PC-3 (cell line): ENCODE measurements at regions not wholly inside any gene's neighbourhood (a gene's known extent, or its start where the extent isn't known, plus 50 kb on each side); places are given as distances from the start of the nearest gene placed in this dataset.

Source experiments
- ATAC-seq: fragments of 200-7000 bp; cut with Tn5 transposase; 2 replicates; pipeline ENCODE4 v1.9.1; 2020; ENCODE audit warnings: mild to moderate bottlenecking, moderate library complexity
- BruUV-seq: library from RNA; stranded (reverse); fragments of 400-500 nt; replicated peaks from 2 replicates; lab custom pipeline; 2021; lab: Mats Ljungman, UMichigan
- CTCF ChIA-PET: fragments of 300-600 bp; sonication (Branson Sonifier 250); formaldehyde crosslinking; loops from one replicate; lab custom pipeline; 2022; ENCODE audit warnings: antibody characterized with exemption; lab: Charles Lee
- POLR2A ChIA-PET: fragments of 300-600 bp; sonication (Branson Sonifier 250); formaldehyde crosslinking; loops from one replicate; lab custom pipeline; 2022; ENCODE audit warnings: antibody characterized with exemption; ENCODE audit not compliant: unreplicated experiment; lab: Charles Lee
- DNase-seq: peaks from one replicate; pipeline ENCODE4 v3.0.0-alpha.2; 2015
- H2AFZ ChIP-seq: fragments of 300-600 bp; sonication (generic); 2 replicates; pipeline ENCODE4 v1.6.0; 2016; ENCODE audit warnings: antibody characterized with exemption, low read length
- H3F3A ChIP-seq: fragments of 300-600 bp; sonication (generic); one replicate; pipeline ENCODE4 v1.6.0; 2017; ENCODE audit warnings: antibody characterized with exemption, low read length, control low read depth, mild to moderate bottlenecking; ENCODE audit not compliant: unreplicated experiment
- H3K27ac ChIP-seq: fragments of 300-600 bp; sonication (generic); 2 replicates; pipeline ENCODE4 v1.5.1; 2016; ENCODE audit warnings: mild to moderate bottlenecking, low read length
- H3K27me3 ChIP-seq: fragments of 300-600 bp; sonication (generic); 2 replicates; pipeline ENCODE4 v1.6.1; 2016; ENCODE audit warnings: low read length, mixed read lengths
- H3K36me3 ChIP-seq: fragments of 300-600 bp; sonication (generic); 2 replicates; pipeline ENCODE4 v1.6.1; 2016; ENCODE audit warnings: low read depth, mixed run types, low read length, mixed read lengths
- H3K4me1 ChIP-seq: fragments of 300-600 bp; sonication (generic); 2 replicates; pipeline ENCODE4 v1.5.1; 2016; ENCODE audit warnings: low read length; ENCODE audit not compliant: insufficient read depth
- H3K4me2 ChIP-seq: fragments of 300-600 bp; sonication (generic); 2 replicates; pipeline ENCODE4 v1.6.0; 2016; ENCODE audit warnings: low read length
- H3K4me3 ChIP-seq: fragments of 300-600 bp; sonication (generic); 2 replicates; pipeline ENCODE4 v1.5.1; 2016; ENCODE audit warnings: mild to moderate bottlenecking, low read length, mixed read lengths
- H3K79me2 ChIP-seq: fragments of 300-600 bp; sonication (generic); 2 replicates; pipeline ENCODE4 v1.6.1; 2017; ENCODE audit warnings: low read length, mixed read lengths
- H3K9ac ChIP-seq: fragments of 300-600 bp; sonication (generic); 2 replicates; pipeline ENCODE4 v1.6.0; 2016; ENCODE audit warnings: mild to moderate bottlenecking, low read length
- H3K9me2 ChIP-seq: fragments of 300-600 bp; sonication (generic); replicated peaks from 2 replicates; pipeline ENCODE4 v1.6.1; 2016; ENCODE audit warnings: mixed run types, low read length, mixed read lengths
- H3K9me3 ChIP-seq: fragments of 300-600 bp; sonication (generic); 2 replicates; pipeline ENCODE4 v1.6.1; 2016; ENCODE audit warnings: low read length, mixed read lengths
- H4K20me1 ChIP-seq: fragments of 300-600 bp; sonication (generic); 2 replicates; pipeline ENCODE4 v1.6.1; 2016; ENCODE audit warnings: low read length, mixed read lengths
- EZH2 ChIP-seq: fragments of 300-600 bp; sonication (generic); IDR thresholded peaks from one replicate; pipeline ENCODE4 v1.6.1; 2017; ENCODE audit warnings: antibody characterized with exemption, mild to moderate bottlenecking, low read length; ENCODE audit not compliant: unreplicated experiment
- EZH2phosphoT487 ChIP-seq: fragments of 300-600 bp; sonication (generic); IDR thresholded peaks from 2 replicates; pipeline ENCODE4 v1.6.1; 2018; ENCODE audit warnings: mild to moderate bottlenecking, antibody characterized with exemption, low read length, borderline replicate concordance
- intact Hi-C: fragments of 100-400 bp; cut with micrococcal nuclease; formaldehyde crosslinking; loops from 2 replicates; pipeline ENCODE4 v1.9.0; 2023
- TF ChIP-seq, protein P1 (sequence below): fragments of 300-600 bp; sonication (generic); conservative IDR thresholded peaks from 2 replicates; pipeline ENCODE4 v1.5.1; 2017; ENCODE audit warnings: antibody characterized with exemption, low read depth, mild to moderate bottlenecking, low read length

DNA sequence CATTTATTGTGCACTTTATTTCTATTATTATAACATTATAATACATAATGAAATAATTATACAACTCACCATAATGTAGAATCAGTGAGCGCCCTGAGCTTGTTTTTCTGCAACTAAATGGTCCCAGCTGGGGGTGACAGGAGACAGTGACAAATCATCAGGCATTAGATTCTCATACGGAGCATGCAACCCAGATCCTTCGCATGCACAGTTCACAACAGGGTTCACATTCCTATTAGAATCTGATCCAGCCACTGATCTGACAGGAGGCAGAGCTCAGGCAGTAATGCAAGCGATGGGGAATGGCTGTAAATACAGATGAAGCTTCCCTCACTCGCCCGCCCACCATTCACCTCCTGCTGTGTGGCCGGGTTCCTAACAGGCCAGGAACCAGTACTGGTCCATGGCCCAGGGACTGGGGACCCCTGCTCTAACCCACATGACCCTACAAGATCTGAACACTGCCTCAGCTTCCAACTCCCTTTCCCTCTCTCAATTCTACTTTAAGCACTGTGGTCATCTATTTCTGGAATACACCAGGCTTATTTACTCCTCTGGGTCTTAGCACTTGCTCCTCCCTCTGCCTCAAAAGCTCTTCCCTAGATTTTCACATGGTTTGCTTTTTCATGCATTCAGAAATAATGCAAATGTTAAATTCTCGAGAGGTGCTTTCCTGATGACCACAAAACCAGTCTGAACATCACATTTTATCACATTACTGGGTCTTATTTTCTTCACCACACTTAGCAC, 166.8 kb upstream of the HCCS start:
- H3K36me3 ChIP-seq = no peaks in the 10 kb centered on the region
- no peaks in the 10 kb centered on the region for H3K9me3 ChIP-seq
- CTCF ChIA-PET = no interaction called here
- H2AFZ ChIP-seq = no peak overlapping the region
- TF ChIP-seq EZH2 (no peak), EZH2phosphoT487 (no peak)
- TF ChIP-seq, protein P1, sequence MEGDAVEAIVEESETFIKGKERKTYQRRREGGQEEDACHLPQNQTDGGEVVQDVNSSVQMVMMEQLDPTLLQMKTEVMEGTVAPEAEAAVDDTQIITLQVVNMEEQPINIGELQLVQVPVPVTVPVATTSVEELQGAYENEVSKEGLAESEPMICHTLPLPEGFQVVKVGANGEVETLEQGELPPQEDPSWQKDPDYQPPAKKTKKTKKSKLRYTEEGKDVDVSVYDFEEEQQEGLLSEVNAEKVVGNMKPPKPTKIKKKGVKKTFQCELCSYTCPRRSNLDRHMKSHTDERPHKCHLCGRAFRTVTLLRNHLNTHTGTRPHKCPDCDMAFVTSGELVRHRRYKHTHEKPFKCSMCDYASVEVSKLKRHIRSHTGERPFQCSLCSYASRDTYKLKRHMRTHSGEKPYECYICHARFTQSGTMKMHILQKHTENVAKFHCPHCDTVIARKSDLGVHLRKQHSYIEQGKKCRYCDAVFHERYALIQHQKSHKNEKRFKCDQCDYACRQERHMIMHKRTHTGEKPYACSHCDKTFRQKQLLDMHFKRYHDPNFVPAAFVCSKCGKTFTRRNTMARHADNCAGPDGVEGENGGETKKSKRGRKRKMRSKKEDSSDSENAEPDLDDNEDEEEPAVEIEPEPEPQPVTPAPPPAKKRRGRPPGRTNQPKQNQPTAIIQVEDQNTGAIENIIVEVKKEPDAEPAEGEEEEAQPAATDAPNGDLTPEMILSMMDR = no peak
- no peaks in the 10 kb centered on the region for H3K9me2 ChIP-seq
- DNase-seq = no peak
- no TSS peak for BruUV-seq
- no peaks in the 10 kb centered on the region for H4K20me1 ChIP-seq
- no peak for ATAC-seq
- no peaks in the 10 kb centered on the region for H3K27me3 ChIP-seq
- intact Hi-C loops = no loop called here
- no peak overlapping the region for H3K4me3 ChIP-seq
- no peak overlapping the region for H3K9ac ChIP-seq
- no peak overlapping the region for H3K27ac ChIP-seq
- POLR2A ChIA-PET = no interaction called here
- peaks cover 10% of the 10 kb centered on the region for H3K4me1 ChIP-seq
- H3F3A ChIP-seq = no peaks in the 10 kb centered on the region
- no peak overlapping the region for H3K4me2 ChIP-seq
- H3K79me2 ChIP-seq = no peaks in the 10 kb centered on the region

DNA sequence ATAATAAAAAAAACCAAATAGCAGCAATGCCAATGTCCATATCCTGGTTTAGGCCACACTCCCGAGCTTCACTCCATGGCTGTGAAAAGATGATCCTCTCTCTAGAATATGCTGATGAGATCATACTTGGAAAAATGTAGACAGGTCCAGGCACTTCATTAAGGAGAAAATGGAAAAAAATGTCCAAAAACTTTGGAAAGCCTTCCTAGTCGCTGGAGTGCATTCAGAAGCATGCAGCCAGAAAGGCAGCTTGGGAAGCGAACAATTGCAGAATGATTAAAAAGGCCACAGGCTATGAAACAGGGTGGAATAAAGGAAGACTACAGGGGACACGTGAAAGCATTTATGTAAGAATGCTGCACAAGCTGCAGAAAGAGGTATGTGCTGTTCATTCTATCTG, 165.6 kb upstream of the HCCS start:
- Histone ChIP-seq H3K27me3 (no peaks in the 10 kb centered on the region), H3F3A (no peaks in the 10 kb centered on the region), H3K4me1 (no peaks in the 10 kb centered on the region), H3K9ac (no peak overlapping the region), H4K20me1 (no peaks in the 10 kb centered on the region), H3K4me2 (no peak overlapping the region), H3K4me3 (no peak overlapping the region), H3K9me3 (no peaks in the 10 kb centered on the region), H3K36me3 (no peaks in the 10 kb centered on the region), H3K27ac (no peak overlapping the region), H2AFZ (no peak overlapping the region), H3K9me2 (no peaks in the 10 kb centered on the region), H3K79me2 (no peaks in the 10 kb centered on the region)
- POLR2A ChIA-PET = no interaction called here
- no peak for TF ChIP-seq EZH2phosphoT487
- TF ChIP-seq EZH2 = no peak
- TF ChIP-seq, protein P1 = no peak
- intact Hi-C loops = no loop called here
- DNase-seq (no peak), ATAC-seq (no peak)
- BruUV-seq = no TSS peak
- CTCF ChIA-PET = no interaction called here

DNA sequence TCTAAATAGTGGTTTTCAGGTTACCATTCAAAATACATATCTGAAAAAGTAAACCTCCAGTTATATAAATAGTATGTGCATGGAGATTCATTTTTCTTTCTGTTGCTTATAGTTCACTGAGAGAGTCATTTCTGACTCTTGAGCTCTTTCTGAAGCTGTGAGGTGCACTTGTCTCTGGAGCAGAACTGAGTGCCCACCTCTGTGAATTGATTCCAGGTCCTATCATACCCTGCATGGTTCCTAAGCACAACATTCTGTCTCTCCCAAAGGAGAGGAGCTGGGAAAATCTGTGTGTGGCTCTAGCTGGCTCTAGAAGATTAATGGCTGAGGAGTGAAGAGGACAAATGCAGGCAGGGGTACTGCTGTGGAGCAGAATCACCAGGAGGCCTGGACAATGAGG, 161.6 kb upstream of the HCCS start:
- TF ChIP-seq, protein P1 = no peak
- TF ChIP-seq EZH2 = no peak
- no peak for TF ChIP-seq EZH2phosphoT487
- H3K27ac ChIP-seq = no peak overlapping the region
- intact Hi-C loops = no loop called here
- H3K9ac ChIP-seq = no peak overlapping the region
- no TSS peak for BruUV-seq
- CTCF ChIA-PET = no interaction called here
- H3K36me3 ChIP-seq = no peaks in the 10 kb centered on the region
- POLR2A ChIA-PET = no interaction called here
- H3K79me2 ChIP-seq = no peaks in the 10 kb centered on the region
- no peak for DNase-seq
- no peak overlapping the region for H2AFZ ChIP-seq
- H3K4me2 ChIP-seq = no peak overlapping the region
- ATAC-seq = no peak
- no peaks in the 10 kb centered on the region for H3K9me2 ChIP-seq
- no peaks in the 10 kb centered on the region for H3K9me3 ChIP-seq
- no peaks in the 10 kb centered on the region for H3K4me1 ChIP-seq
- H3K4me3 ChIP-seq = no peak overlapping the region
- no peaks in the 10 kb centered on the region for H3F3A ChIP-seq
- no peaks in the 10 kb centered on the region for H3K27me3 ChIP-seq
- H4K20me1 ChIP-seq = no peaks in the 10 kb centered on the region
